HG03025 (cell line): ENCODE measurements at regions not wholly inside any gene's neighbourhood (a gene's known extent, or its start where the extent isn't known, plus 50 kb on each side); places are given as distances from the start of the nearest gene placed in this dataset.

Source experiments
- ATAC-seq: cut with Tn5 transposase; IDR thresholded peaks from one replicate; pipeline ENCODE4 v1.9.1; 2021; ENCODE audit warnings: mild to moderate bottlenecking, moderate library complexity; ENCODE audit not compliant: unreplicated experiment, low FRiP score

GRCh38 chr18:78762753-78763152, 216.9 kb upstream of the SALL3 start:
- no peak for ATAC-seq

- no peak for ATAC-seq
These were observed 215.1 kb upstream of the SALL3 start for GRCh38 chr18:78764544-78764943.

GRCh38 chr18:78765142-78765541, 214.5 kb upstream of the SALL3 start:
- ATAC-seq: no peak

GRCh38 chr18:78765637-78766281, 213.9 kb upstream of the SALL3 start:
- no peak for ATAC-seq

- ATAC-seq: no peak
These were observed 212.7 kb upstream of the SALL3 start for GRCh38 chr18:78766651-78767533.

GRCh38 chr18:78767648-78768071, 212.0 kb upstream of the SALL3 start:
- no peak for ATAC-seq

- no peak for ATAC-seq
These were observed 211.4 kb upstream of the SALL3 start for GRCh38 chr18:78768221-78768620.

GRCh38 chr18:78768656-78769501, 210.7 kb upstream of the SALL3 start:
- no peak for ATAC-seq

GRCh38 chr18:78769502-78770105, 210.0 kb upstream of the SALL3 start:
- no peak for ATAC-seq

GRCh38 chr18:78770139-78770822, 209.3 kb upstream of the SALL3 start:
- no peak for ATAC-seq

GRCh38 chr18:78770823-78771139, 208.8 kb upstream of the SALL3 start:
- no peak for ATAC-seq

GRCh38 chr18:78771496-78772359, 207.9 kb upstream of the SALL3 start:
- ATAC-seq: no peak

GRCh38 chr18:78772360-78773302, 207.0 kb upstream of the SALL3 start:
- no peak for ATAC-seq

GRCh38 chr18:78773303-78773755, 206.3 kb upstream of the SALL3 start:
- ATAC-seq: no peak

GRCh38 chr18:78773819-78774218, 205.8 kb upstream of the SALL3 start:
- ATAC-seq: no peak

GRCh38 chr18:78774741-78775141, 204.9 kb upstream of the SALL3 start:
- ATAC-seq: no peak

- ATAC-seq: no peak
These were observed 203.5 kb upstream of the SALL3 start for GRCh38 chr18:78776151-78776550.

- ATAC-seq: no peak
These were observed 202.8 kb upstream of the SALL3 start for GRCh38 chr18:78776706-78777285.
